ENCODE measurements at regions not wholly inside any gene's neighbourhood (a gene's known extent, or its start where the extent isn't known, plus 50 kb on each side); places are given as distances from the start of the nearest gene placed in this dataset.

DNA sequence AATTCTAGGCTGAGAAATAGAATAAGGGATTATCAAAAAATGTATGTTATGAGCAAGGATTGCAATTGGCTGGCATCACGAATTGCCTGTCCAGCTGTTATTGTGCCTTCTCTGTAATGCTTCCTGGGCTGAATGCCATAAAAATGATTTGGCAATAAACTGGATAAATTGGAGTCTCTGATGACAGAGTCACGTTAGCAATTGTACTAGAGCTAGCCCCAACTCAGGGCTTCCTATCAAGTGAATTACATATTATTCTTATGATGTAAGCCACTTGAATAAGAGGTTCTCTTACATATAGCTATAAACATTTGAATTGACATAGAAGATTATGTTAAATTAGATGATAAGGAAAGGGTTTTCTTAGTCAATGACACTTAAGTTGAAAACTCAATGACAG is 607.5 kb upstream of the REG3G start:
- Histone ChIP-seq H3K9me3 (replicated peaks; ENCODE audit: low read length) (no peaks in the 10 kb centered on the region), H3K4me2 (ENCODE audit: low read length) (no peak overlapping the region), H3K36me3 (ENCODE audit: insufficient read depth, low read length) (no peaks in the 10 kb centered on the region), H3K4me1 (ENCODE audit: control insufficient read depth, insufficient read depth, low read length) (no peaks in the 10 kb centered on the region), H3K9ac (ENCODE audit: low read depth, low read length) (no peak overlapping the region), H3K27me3 (ENCODE audit: control insufficient read depth, insufficient read depth, low read length) (no peaks in the 10 kb centered on the region), H3K4me3 (ENCODE audit: low read length) (no peak overlapping the region)

DNA sequence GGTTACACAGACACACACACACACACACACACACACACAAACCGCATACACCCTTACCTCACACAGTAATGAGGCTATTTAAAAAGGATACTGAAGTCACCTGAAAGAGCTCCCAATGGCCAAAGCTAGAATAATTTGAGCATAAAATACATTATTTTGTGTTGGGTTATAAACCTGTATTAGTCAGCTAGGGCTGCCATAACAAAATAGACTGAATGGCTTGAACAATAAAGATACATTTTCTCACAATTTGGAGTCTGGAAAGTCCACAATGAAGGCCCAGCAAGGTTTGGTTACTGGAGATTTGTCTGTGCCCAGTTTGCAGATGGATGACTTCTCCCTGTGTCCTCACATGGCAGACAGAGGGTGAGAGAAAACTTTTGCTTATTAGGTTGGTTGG is 605.4 kb upstream of the REG3G start:
- no peaks in the 10 kb centered on the region for H3K36me3 ChIP-seq (ENCODE audit: insufficient read depth, low read length)
- no peak overlapping the region for H3K4me2 ChIP-seq (ENCODE audit: low read length)
- no peaks in the 10 kb centered on the region for H3K27me3 ChIP-seq (ENCODE audit: control insufficient read depth, insufficient read depth, low read length)
- no peaks in the 10 kb centered on the region for H3K9me3 ChIP-seq (replicated peaks; ENCODE audit: low read length)
- no peak overlapping the region for H3K4me3 ChIP-seq (ENCODE audit: low read length)
- no peaks in the 10 kb centered on the region for H3K4me1 ChIP-seq (ENCODE audit: control insufficient read depth, insufficient read depth, low read length)
- H3K9ac ChIP-seq (ENCODE audit: low read depth, low read length) = no peak overlapping the region

DNA sequence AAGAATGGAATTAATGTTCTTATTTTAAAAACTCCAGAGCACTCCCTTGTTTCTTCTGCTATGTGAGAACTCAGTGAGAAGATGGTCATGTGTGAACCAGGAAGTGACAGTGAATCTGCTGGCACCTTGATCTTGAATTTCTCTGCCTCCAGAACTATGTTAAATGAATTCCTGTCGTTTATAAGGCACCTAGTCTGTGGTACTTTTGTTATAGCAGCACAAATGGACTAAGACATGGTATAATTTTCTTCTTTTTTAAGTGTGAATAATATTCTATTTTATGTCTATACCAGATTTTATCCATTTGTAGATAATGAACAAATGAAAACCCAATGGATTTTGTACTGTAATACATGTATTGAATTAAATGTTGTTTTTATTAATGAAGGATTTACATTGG is 601.9 kb upstream of the REG3G start:
- H3K36me3 ChIP-seq (ENCODE audit: insufficient read depth, low read length) = no peaks in the 10 kb centered on the region
- H3K27me3 ChIP-seq (ENCODE audit: control insufficient read depth, insufficient read depth, low read length) = no peaks in the 10 kb centered on the region
- H3K4me3 ChIP-seq (ENCODE audit: low read length) = no peak overlapping the region
- no peak overlapping the region for H3K9ac ChIP-seq (ENCODE audit: low read depth, low read length)
- no peaks in the 10 kb centered on the region for H3K9me3 ChIP-seq (replicated peaks; ENCODE audit: low read length)
- H3K4me1 ChIP-seq (ENCODE audit: control insufficient read depth, insufficient read depth, low read length) = no peaks in the 10 kb centered on the region
- H3K4me2 ChIP-seq (ENCODE audit: low read length) = no peak overlapping the region

DNA sequence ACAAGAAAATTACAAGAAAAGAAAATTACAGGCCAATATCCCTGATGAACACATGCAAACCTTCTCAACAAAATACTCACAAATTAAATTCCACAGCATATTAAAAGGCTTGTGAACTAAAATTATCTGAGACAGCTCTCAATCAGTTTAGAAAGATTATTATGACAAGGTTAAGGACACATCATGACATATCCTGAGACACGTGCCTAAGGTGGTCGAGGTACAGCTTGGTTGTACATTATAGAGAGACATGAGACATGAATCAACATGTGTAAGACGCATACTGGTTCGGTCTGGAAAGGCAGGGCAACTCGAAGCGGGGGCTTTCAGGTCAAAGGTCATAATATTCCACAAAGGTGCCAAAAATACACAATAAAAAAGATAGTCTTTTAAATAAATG is 598.3 kb upstream of the REG3G start:
- no peak overlapping the region for H3K4me2 ChIP-seq (ENCODE audit: low read length)
- H3K9ac ChIP-seq (ENCODE audit: low read depth, low read length) = no peak overlapping the region
- no peaks in the 10 kb centered on the region for H3K4me1 ChIP-seq (ENCODE audit: control insufficient read depth, insufficient read depth, low read length)
- no peaks in the 10 kb centered on the region for H3K27me3 ChIP-seq (ENCODE audit: control insufficient read depth, insufficient read depth, low read length)
- H3K9me3 ChIP-seq (replicated peaks; ENCODE audit: low read length) = no peaks in the 10 kb centered on the region
- no peaks in the 10 kb centered on the region for H3K36me3 ChIP-seq (ENCODE audit: insufficient read depth, low read length)
- H3K4me3 ChIP-seq (ENCODE audit: low read length) = no peak overlapping the region

DNA sequence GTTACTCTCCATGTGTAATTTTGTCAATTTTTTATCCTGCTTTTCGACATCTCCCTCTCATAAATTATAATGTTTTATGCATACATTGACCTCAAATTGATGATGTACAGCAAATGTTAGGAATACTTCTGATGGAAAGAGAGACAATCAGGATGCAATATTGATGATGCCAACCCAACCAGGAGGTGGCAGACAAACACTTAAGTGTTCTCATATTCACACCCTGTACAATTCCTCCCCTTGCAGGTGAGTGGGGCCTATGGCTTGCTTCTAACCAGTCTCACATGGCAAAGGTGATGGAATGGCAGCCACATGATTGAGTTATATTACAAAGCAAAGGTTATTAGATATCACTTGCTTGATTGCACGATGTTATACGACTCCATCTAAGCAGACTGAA is 594.3 kb upstream of the REG3G start:
- H3K27me3 ChIP-seq (ENCODE audit: control insufficient read depth, insufficient read depth, low read length) = no peaks in the 10 kb centered on the region
- no peak overlapping the region for H3K9ac ChIP-seq (ENCODE audit: low read depth, low read length)
- no peak overlapping the region for H3K4me3 ChIP-seq (ENCODE audit: low read length)
- no peaks in the 10 kb centered on the region for H3K4me1 ChIP-seq (ENCODE audit: control insufficient read depth, insufficient read depth, low read length)
- no peak overlapping the region for H3K4me2 ChIP-seq (ENCODE audit: low read length)
- no peaks in the 10 kb centered on the region for H3K36me3 ChIP-seq (ENCODE audit: insufficient read depth, low read length)
- peaks cover 4% of the 10 kb centered on the region for H3K9me3 ChIP-seq (replicated peaks; ENCODE audit: low read length)

DNA sequence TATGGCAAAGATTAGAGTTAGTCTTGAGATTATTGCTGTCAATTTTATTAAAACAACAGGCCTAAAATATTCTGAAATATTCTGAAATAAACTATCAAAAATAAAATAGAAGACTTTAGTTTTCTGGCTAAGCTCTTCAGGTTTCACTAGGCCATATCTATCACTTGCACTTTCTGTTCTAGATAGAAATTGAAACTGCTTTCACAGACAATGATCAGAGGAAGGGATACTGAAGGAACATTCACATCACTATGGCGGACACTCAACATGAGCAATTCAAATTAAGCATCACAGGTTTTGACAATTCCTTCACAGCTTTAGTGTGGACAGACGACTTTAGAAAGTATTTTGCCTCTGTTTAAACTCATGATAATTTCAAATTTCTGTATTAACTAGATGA is 586.4 kb upstream of the REG3G start:
- H3K27me3 ChIP-seq (ENCODE audit: control insufficient read depth, insufficient read depth, low read length) = no peaks in the 10 kb centered on the region
- no peaks in the 10 kb centered on the region for H3K9me3 ChIP-seq (replicated peaks; ENCODE audit: low read length)
- no peak overlapping the region for H3K4me2 ChIP-seq (ENCODE audit: low read length)
- no peaks in the 10 kb centered on the region for H3K36me3 ChIP-seq (ENCODE audit: insufficient read depth, low read length)
- H3K4me3 ChIP-seq (ENCODE audit: low read length) = no peak overlapping the region
- H3K9ac ChIP-seq (ENCODE audit: low read depth, low read length) = no peak overlapping the region
- no peaks in the 10 kb centered on the region for H3K4me1 ChIP-seq (ENCODE audit: control insufficient read depth, insufficient read depth, low read length)

DNA sequence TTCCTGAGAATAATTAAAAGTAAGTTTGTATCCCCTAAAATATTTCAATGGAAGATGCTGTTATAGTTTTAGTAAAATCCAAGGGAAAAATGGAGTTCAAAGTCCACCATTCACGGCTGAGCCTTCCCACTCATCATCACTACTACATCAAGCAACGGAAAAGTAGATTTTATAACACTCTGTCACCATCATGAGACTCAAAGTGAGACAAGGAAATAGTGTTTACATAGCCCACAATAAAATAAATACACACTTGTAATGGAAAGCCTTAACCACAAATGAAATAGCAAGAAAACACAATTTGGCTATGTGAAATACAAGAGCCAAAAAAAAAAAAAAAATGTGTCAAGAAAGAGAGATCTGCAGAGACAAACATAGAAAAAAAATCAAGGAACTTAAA is 569.9 kb upstream of the REG3G start:
- Histone ChIP-seq H3K27me3 (ENCODE audit: control insufficient read depth, insufficient read depth, low read length) (no peaks in the 10 kb centered on the region), H3K4me3 (ENCODE audit: low read length) (no peak overlapping the region), H3K4me1 (ENCODE audit: control insufficient read depth, insufficient read depth, low read length) (no peaks in the 10 kb centered on the region), H3K36me3 (ENCODE audit: insufficient read depth, low read length) (no peaks in the 10 kb centered on the region), H3K9me3 (replicated peaks; ENCODE audit: low read length) (no peaks in the 10 kb centered on the region), H3K9ac (ENCODE audit: low read depth, low read length) (no peak overlapping the region), H3K4me2 (ENCODE audit: low read length) (no peak overlapping the region)

DNA sequence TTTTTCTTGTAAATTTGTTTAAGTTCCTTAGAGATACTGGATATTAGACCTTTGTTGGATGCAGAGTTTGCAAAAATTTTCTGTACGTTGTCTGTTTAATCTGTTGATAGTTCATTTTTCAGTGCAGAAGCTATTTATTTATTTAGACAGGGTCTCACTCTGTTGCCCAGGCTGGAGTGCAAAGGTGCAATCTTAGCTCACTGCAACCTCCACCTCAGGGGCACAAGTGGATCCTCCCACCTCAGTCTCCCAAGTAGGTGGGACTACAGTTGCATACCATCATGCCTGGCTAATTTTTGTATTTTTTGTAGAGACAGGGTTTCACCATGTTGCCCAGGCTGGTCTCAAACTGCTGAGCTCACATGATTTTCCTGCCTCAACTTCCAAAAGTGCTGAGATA is 568.2 kb upstream of the REG3G start:
- Histone ChIP-seq H3K9me3 (replicated peaks; ENCODE audit: low read length) (no peaks in the 10 kb centered on the region), H3K36me3 (ENCODE audit: insufficient read depth, low read length) (no peaks in the 10 kb centered on the region), H3K4me2 (ENCODE audit: low read length) (no peak overlapping the region), H3K4me3 (ENCODE audit: low read length) (no peak overlapping the region), H3K9ac (ENCODE audit: low read depth, low read length) (no peak overlapping the region), H3K4me1 (ENCODE audit: control insufficient read depth, insufficient read depth, low read length) (no peaks in the 10 kb centered on the region), H3K27me3 (ENCODE audit: control insufficient read depth, insufficient read depth, low read length) (no peaks in the 10 kb centered on the region)

DNA sequence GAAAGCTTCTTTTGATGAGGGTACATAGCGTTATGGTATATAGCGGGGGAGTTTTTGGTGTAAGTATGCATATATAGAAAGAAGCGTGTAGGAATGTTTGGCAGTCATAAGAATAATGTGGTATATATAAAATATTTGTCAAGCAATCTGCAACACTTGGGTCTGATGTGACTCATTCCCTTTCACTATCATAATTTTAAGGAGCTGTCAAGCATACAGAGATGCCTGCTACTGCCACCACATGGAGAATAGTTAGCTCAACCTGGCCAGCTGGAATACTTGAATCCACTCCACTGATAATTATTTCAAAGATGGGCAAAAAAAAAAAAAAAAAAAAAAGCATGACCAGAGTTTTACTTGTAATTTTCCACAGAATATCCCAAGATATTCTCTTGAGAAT is 559.8 kb upstream of the REG3G start:
- H3K9me3 ChIP-seq (replicated peaks; ENCODE audit: low read length) = no peaks in the 10 kb centered on the region
- no peaks in the 10 kb centered on the region for H3K4me1 ChIP-seq (ENCODE audit: control insufficient read depth, insufficient read depth, low read length)
- H3K9ac ChIP-seq (ENCODE audit: low read depth, low read length) = no peak overlapping the region
- H3K27me3 ChIP-seq (ENCODE audit: control insufficient read depth, insufficient read depth, low read length) = no peaks in the 10 kb centered on the region
- no peaks in the 10 kb centered on the region for H3K36me3 ChIP-seq (ENCODE audit: insufficient read depth, low read length)
- H3K4me2 ChIP-seq (ENCODE audit: low read length) = no peak overlapping the region
- no peak overlapping the region for H3K4me3 ChIP-seq (ENCODE audit: low read length)

DNA sequence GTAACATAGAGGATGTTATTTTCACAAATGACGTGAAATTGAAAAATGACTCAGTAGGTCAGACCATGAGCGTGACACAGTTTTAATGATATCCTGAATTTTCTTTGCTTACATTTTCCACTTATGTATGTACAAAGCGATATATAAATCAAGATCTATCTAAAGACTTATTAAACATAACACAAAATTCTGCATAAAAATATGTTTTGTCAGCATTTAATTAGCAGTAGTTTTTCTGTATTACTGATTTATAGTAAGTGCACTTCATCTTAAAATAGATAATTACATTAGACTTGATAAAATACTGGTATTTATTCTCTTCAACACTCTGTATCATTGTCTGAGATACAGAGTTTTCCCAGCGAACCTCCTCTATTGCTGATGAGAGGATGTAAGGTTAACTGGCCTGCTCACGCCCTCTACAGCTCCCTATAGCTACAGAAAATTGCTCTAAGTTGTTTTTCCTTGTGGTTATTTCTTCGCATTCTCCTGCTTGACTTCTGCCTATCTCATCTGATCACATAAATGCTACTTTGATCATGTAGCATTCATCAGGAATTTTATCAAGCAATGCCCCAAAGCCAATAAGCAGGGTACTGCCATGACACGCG is 548.8 kb upstream of the REG3G start:
- no peak overlapping the region for H3K4me2 ChIP-seq (ENCODE audit: low read length)
- no peak overlapping the region for H3K9ac ChIP-seq (ENCODE audit: low read depth, low read length)
- H3K36me3 ChIP-seq (ENCODE audit: insufficient read depth, low read length) = no peaks in the 10 kb centered on the region
- H3K9me3 ChIP-seq (replicated peaks; ENCODE audit: low read length) = no peaks in the 10 kb centered on the region
- no peak overlapping the region for H3K4me3 ChIP-seq (ENCODE audit: low read length)
- H3K4me1 ChIP-seq (ENCODE audit: control insufficient read depth, insufficient read depth, low read length) = no peaks in the 10 kb centered on the region
- no peaks in the 10 kb centered on the region for H3K27me3 ChIP-seq (ENCODE audit: control insufficient read depth, insufficient read depth, low read length)

DNA sequence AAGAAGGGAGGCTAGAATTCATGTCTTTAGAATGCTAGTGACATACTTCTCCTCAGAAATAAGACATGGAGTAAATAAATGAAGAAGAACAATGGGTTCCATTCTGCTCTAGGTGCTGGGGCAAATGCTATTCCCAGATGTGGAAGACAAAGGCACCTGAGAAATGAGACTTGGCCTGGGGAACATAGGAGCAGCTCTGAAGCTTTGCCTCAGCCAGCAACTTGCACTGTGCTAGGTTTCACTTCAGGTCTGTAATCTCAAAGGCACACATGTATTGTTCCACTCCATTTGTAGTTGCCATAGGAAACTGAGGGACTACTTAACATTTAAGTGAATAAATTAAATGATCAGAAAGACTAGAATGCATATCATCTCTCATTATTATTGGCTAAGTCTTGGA is 538.9 kb upstream of the REG3G start:
- Histone ChIP-seq H3K27me3 (ENCODE audit: control insufficient read depth, insufficient read depth, low read length) (no peaks in the 10 kb centered on the region), H3K9ac (ENCODE audit: low read depth, low read length) (no peak overlapping the region), H3K4me2 (ENCODE audit: low read length) (no peak overlapping the region), H3K9me3 (replicated peaks; ENCODE audit: low read length) (no peaks in the 10 kb centered on the region), H3K4me1 (ENCODE audit: control insufficient read depth, insufficient read depth, low read length) (no peaks in the 10 kb centered on the region), H3K4me3 (ENCODE audit: low read length) (no peak overlapping the region), H3K36me3 (ENCODE audit: insufficient read depth, low read length) (no peaks in the 10 kb centered on the region)

DNA sequence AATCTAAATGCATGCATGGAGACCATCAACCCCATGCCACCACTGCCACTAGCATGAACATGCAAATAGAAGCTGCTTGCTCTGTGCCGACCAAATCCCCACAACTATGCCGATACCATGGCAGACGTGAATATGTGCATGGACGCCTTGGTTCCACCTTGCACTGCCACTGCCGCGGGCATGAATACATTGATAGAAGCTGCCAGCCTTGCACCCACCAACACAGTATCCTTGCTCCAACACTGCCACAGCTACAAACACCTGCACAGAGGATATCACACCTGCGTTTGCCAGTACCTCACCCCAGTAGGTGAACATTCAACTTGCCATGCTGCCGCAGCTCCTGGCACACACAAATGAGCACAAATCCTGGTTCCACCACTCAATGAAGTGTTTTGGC is 527.4 kb upstream of the REG3G start:
- H3K4me3 ChIP-seq (ENCODE audit: low read length) = no peak overlapping the region

More for the DNA sequence above, 527.4 kb upstream of the REG3G start:
- no peaks in the 10 kb centered on the region for H3K36me3 ChIP-seq (ENCODE audit: insufficient read depth, low read length)
- H3K4me1 ChIP-seq (ENCODE audit: control insufficient read depth, insufficient read depth, low read length) = no peaks in the 10 kb centered on the region
- no peak overlapping the region for H3K9ac ChIP-seq (ENCODE audit: low read depth, low read length)
- no peaks in the 10 kb centered on the region for H3K27me3 ChIP-seq (ENCODE audit: control insufficient read depth, insufficient read depth, low read length)
- no peaks in the 10 kb centered on the region for H3K9me3 ChIP-seq (replicated peaks; ENCODE audit: low read length)
- no peak overlapping the region for H3K4me2 ChIP-seq (ENCODE audit: low read length)

All from skeletal muscle satellite cell (primary cell).